ENCODE measurements at regions not wholly inside any gene's neighbourhood (a gene's known extent, or its start where the extent isn't known, plus 50 kb on each side); places are given as distances from the start of the nearest gene placed in this dataset.

- no peak for TF ChIP-seq CTCF (IDR thresholded peaks at IDR 0.05)
- TF ChIP-seq EZH2phosphoT487 (IDR thresholded peaks at IDR 0.05) = no peak
Measured at GRCh38 chr6:51303338-51303737, 484.7 kb downstream of the TFAP2B start.
